ENCODE measurements at regions not wholly inside any gene's neighbourhood (a gene's known extent, or its start where the extent isn't known, plus 50 kb on each side); places are given as distances from the start of the nearest gene placed in this dataset.

GRCh38 chr9:78505546-78505945 lies 208.6 kb downstream of the PSAT1 start:
- no peak for DNase-seq

- no peak for DNase-seq
Measured at GRCh38 chr9:78507037-78507436, 210.1 kb downstream of the PSAT1 start.

GRCh38 chr9:78510035-78510434 lies 213.1 kb downstream of the PSAT1 start:
- DNase-seq, result no peak

GRCh38 chr9:78515108-78515507 lies 218.2 kb downstream of the PSAT1 start:
- no peak for DNase-seq

GRCh38 chr9:78519786-78520185 lies 222.9 kb downstream of the PSAT1 start:
- no peak for DNase-seq

GRCh38 chr9:78521680-78522079 lies 224.8 kb downstream of the PSAT1 start:
- DNase-seq, result no peak

GRCh38 chr9:78525986-78526560 lies 229.1 kb downstream of the PSAT1 start:
- no peak for DNase-seq

GRCh38 chr9:78533500-78533899 lies 236.6 kb downstream of the PSAT1 start:
- DNase-seq, result no peak

GRCh38 chr9:78539188-78539587 lies 242.3 kb downstream of the PSAT1 start:
- no peak for DNase-seq

- no peak for DNase-seq
Measured at GRCh38 chr9:78539904-78540303, 243.0 kb downstream of the PSAT1 start.

GRCh38 chr9:78541868-78542443 lies 245.0 kb downstream of the PSAT1 start:
- no peak for DNase-seq

- DNase-seq, result no peak
Measured at GRCh38 chr9:78542491-78543181, 245.7 kb downstream of the PSAT1 start.

- DNase-seq, result no peak
Measured at GRCh38 chr9:78543353-78543752, 246.4 kb downstream of the PSAT1 start.

- no peak for DNase-seq
Measured at GRCh38 chr9:78544230-78544629, 247.3 kb downstream of the PSAT1 start.

- DNase-seq, result no peak
Measured at GRCh38 chr9:78547831-78548230, 250.9 kb downstream of the PSAT1 start.

GRCh38 chr9:78548670-78549069 lies 251.7 kb downstream of the PSAT1 start:
- no peak for DNase-seq

- no peak for DNase-seq
Measured at GRCh38 chr9:78549711-78550110, 252.8 kb downstream of the PSAT1 start.

- no peak for DNase-seq
Measured at GRCh38 chr9:78552802-78553201, 255.9 kb downstream of the PSAT1 start.

GRCh38 chr9:78557540-78557939 lies 260.6 kb downstream of the PSAT1 start:
- no peak for DNase-seq

- DNase-seq, result no peak
Measured at GRCh38 chr9:78559449-78559885, 262.5 kb downstream of the PSAT1 start.

- no peak for DNase-seq
Measured at GRCh38 chr9:78562021-78562420, 265.1 kb downstream of the PSAT1 start.

- no peak for DNase-seq
Measured at GRCh38 chr9:78563269-78563668, 266.3 kb downstream of the PSAT1 start.

GRCh38 chr9:78565481-78565880 lies 268.6 kb downstream of the PSAT1 start:
- DNase-seq, result no peak

GRCh38 chr9:78566521-78566920 lies 269.6 kb downstream of the PSAT1 start:
- no peak for DNase-seq

Measured in T-helper 1 cell (primary cell).